HG02885 (cell line): ENCODE measurements at regions not wholly inside any gene's neighbourhood (a gene's known extent, or its start where the extent isn't known, plus 50 kb on each side); places are given as distances from the start of the nearest gene placed in this dataset.
A peak's percentile ranks its signal among the peaks of the same experiment; 100 is the strongest.
"Not testable (repeated sequence)": the region's sequence is repeated elsewhere in the genome, so short reads cannot be mapped to it uniquely, and the experiment has no call there.

Experiments used
- ATAC-seq: cut with Tn5 transposase; IDR thresholded peaks from one replicate; pipeline ENCODE4 v1.9.1; 2021; ENCODE audit warnings: mild to moderate bottlenecking; ENCODE audit not compliant: unreplicated experiment, poor library complexity

- ATAC-seq = no peak
These were observed 54.7 kb upstream of the PGM2 start for GRCh38 chr4:37771771-37772170.

GRCh38 chr4:37770016-37770415, 56.5 kb upstream of the PGM2 start:
- no peak for ATAC-seq

GRCh38 chr4:37769391-37769989, 57.0 kb upstream of the PGM2 start:
- no peak for ATAC-seq

GRCh38 chr4:37767546-37767945, 58.9 kb upstream of the PGM2 start:
- ATAC-seq = no peak

GRCh38 chr4:37767019-37767418, 59.5 kb upstream of the PGM2 start:
- no peak for ATAC-seq

GRCh38 chr4:37765741-37766140, 60.7 kb upstream of the PGM2 start:
- ATAC-seq = peak; percentile 74

- no peak for ATAC-seq
These were observed 62.7 kb upstream of the PGM2 start for GRCh38 chr4:37763831-37764230.

- no peak for ATAC-seq
These were observed 63.5 kb upstream of the PGM2 start for GRCh38 chr4:37762991-37763368.

GRCh38 chr4:37762294-37762990, 64.0 kb upstream of the PGM2 start:
- ATAC-seq = peak; percentile 26

- no peak for ATAC-seq
These were observed 65.6 kb upstream of the PGM2 start for GRCh38 chr4:37760840-37761239.

GRCh38 chr4:37759833-37760232, 66.7 kb upstream of the PGM2 start:
- ATAC-seq = no peak

GRCh38 chr4:37758226-37758625, 68.3 kb upstream of the PGM2 start:
- peak; percentile 42 for ATAC-seq

GRCh38 chr4:37757761-37758160, 68.7 kb upstream of the PGM2 start:
- ATAC-seq = no peak

GRCh38 chr4:37757121-37757520, 69.4 kb upstream of the PGM2 start:
- no peak for ATAC-seq

- ATAC-seq = no peak
These were observed 68.4 kb upstream of the RELL1 start for GRCh38 chr4:37754410-37755185.

- peak; percentile 76 for ATAC-seq
These were observed 63.3 kb upstream of the RELL1 start for GRCh38 chr4:37749398-37749988.

GRCh38 chr4:37748485-37748884, 62.3 kb upstream of the RELL1 start:
- ATAC-seq = no peak

- ATAC-seq = no peak
These were observed 61.7 kb upstream of the RELL1 start for GRCh38 chr4:37747772-37748330.

GRCh38 chr4:37746852-37747251, 60.7 kb upstream of the RELL1 start:
- ATAC-seq = not testable (repeated sequence)

- ATAC-seq = no peak
These were observed 59.8 kb upstream of the RELL1 start for GRCh38 chr4:37745946-37746345.

GRCh38 chr4:37742149-37742548, 56.0 kb upstream of the RELL1 start:
- ATAC-seq = no peak
